ENCODE measurements at regions not wholly inside any gene's neighbourhood (a gene's known extent, or its start where the extent isn't known, plus 50 kb on each side); places are given as distances from the start of the nearest gene placed in this dataset.

- TF ChIP-seq, protein P1, sequence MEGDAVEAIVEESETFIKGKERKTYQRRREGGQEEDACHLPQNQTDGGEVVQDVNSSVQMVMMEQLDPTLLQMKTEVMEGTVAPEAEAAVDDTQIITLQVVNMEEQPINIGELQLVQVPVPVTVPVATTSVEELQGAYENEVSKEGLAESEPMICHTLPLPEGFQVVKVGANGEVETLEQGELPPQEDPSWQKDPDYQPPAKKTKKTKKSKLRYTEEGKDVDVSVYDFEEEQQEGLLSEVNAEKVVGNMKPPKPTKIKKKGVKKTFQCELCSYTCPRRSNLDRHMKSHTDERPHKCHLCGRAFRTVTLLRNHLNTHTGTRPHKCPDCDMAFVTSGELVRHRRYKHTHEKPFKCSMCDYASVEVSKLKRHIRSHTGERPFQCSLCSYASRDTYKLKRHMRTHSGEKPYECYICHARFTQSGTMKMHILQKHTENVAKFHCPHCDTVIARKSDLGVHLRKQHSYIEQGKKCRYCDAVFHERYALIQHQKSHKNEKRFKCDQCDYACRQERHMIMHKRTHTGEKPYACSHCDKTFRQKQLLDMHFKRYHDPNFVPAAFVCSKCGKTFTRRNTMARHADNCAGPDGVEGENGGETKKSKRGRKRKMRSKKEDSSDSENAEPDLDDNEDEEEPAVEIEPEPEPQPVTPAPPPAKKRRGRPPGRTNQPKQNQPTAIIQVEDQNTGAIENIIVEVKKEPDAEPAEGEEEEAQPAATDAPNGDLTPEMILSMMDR (conservative IDR thresholded peaks at IDR 0.05; ENCODE audit: low read depth, low read length): no peak
These were observed 441.4 kb downstream of the PDCD6IP start for GRCh38 chr3:34239875-34240274.

DNA sequence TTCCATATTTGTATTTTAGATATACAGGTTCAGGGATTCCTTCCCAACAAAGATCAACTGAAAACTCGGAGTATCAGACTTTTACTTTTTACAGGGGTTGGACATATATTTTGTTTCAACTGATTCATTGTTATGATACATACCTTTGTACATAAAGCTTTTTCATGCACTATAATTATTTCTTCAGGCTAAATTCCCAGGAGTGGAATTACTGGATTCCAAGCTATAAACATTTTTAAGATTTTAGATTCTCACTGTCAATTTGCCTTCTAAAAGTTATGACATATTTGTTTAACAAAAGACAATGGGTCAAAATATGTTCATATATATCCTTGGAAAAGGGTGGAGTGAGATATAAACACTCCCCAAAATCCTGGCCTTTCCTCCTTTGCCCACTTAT lies 449.0 kb downstream of the PDCD6IP start:
- H3K4me3 ChIP-seq (ENCODE audit: low read depth, low read length): no peak overlapping the region
- TF ChIP-seq, protein P1 (conservative IDR thresholded peaks at IDR 0.05; ENCODE audit: low read depth, low read length): no peak
- DNase-seq (ENCODE audit: low read depth): no peak

More at GRCh38 chr3:34239875-34240274, 441.4 kb downstream of the PDCD6IP start:
- DNase-seq (ENCODE audit: low read depth): no peak
- no peak overlapping the region for H3K4me3 ChIP-seq (ENCODE audit: low read depth, low read length)

DNA sequence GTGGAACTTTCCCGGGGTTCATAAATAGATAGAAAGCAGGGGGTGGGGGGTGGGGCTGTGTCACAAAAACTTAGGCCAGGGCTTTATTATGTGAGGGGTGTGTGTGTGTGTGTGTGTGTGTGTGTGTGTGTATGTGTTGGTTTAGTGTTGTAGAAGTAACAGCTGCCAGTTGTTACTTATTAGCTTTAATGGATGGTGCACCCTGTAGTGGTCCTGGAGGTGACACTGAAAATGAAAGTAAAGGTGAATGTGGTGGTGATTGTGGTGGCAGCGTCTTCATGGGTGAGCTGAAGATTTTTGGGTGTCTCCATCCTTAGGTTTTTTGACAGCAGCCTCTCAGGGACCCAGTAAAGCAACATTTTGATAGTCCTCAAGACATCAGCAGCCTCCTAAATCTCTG lies 449.9 kb downstream of the PDCD6IP start:
- H3K4me3 ChIP-seq (ENCODE audit: low read depth, low read length): no peak overlapping the region
- TF ChIP-seq, protein P1 (conservative IDR thresholded peaks at IDR 0.05; ENCODE audit: low read depth, low read length): no peak
- DNase-seq (ENCODE audit: low read depth): no peak

DNA sequence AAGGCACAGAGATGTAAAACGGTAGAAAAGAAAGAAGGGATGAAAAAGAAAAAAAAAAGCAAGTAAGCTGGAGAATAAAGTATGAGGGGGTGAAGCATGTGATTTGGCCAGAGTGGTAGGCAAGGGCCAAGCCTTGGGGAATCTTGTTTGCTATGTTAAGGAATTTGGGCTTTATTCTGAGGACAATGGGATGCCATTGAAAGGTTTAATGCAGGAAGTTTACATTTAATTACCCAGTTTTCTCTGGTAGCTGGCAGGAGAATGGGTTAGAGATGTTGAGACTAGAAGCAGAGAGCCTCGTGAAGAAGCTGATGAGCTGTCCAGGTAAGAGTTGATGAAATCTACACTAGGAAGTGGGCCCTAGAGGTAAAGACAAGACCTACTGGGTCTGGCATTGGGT lies 455.9 kb downstream of the PDCD6IP start:
- TF ChIP-seq, protein P1 (conservative IDR thresholded peaks at IDR 0.05; ENCODE audit: low read depth, low read length): no peak
- DNase-seq (ENCODE audit: low read depth): no peak
- no peak overlapping the region for H3K4me3 ChIP-seq (ENCODE audit: low read depth, low read length)

GRCh38 chr3:34256021-34256420 lies 457.6 kb downstream of the PDCD6IP start:
- H3K4me3 ChIP-seq (ENCODE audit: low read depth, low read length): no peak overlapping the region
- TF ChIP-seq, protein P1 (conservative IDR thresholded peaks at IDR 0.05; ENCODE audit: low read depth, low read length): no peak
- DNase-seq (ENCODE audit: low read depth): no peak

DNA sequence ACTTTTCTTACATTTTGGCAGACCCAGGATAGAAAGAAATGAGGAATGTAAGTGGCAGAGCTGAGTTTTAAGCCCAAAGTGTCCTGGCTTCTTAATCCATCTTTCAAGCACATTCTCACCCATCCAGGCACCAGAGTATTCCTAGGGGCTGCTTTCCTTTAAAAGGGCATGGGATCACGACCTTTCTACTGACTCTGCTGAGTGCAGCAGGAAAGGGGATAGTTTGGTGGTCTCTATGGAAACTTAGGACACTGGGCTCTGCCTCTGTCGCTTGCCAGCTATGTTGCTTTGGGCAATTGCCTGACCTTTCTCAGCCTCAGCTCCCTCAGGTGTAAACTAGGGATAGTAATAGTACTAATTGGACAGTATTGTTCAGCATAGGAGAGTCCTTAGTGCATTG lies 458.4 kb downstream of the PDCD6IP start:
- TF ChIP-seq, protein P1 (conservative IDR thresholded peaks at IDR 0.05; ENCODE audit: low read depth, low read length): no peak
- no peak overlapping the region for H3K4me3 ChIP-seq (ENCODE audit: low read depth, low read length)
- no peak for DNase-seq (ENCODE audit: low read depth)

- TF ChIP-seq, protein P1 (conservative IDR thresholded peaks at IDR 0.05; ENCODE audit: low read depth, low read length): no peak
- DNase-seq (ENCODE audit: low read depth): peak; percentile 41
- H3K4me3 ChIP-seq (ENCODE audit: low read depth, low read length): no peak overlapping the region
These were observed 460.0 kb downstream of the PDCD6IP start for GRCh38 chr3:34258271-34258998.

All from choroid plexus epithelial cell (primary cell).